H9 (cell line): ENCODE measurements at regions not wholly inside any gene's neighbourhood (a gene's known extent, or its start where the extent isn't known, plus 50 kb on each side); places are given as distances from the start of the nearest gene placed in this dataset.

ENCODE experiments used
- DNase-seq: peaks from one replicate; pipeline ENCODE4 v3.0.0-alpha.2; 2017
- H2AFZ ChIP-seq: one replicate; pipeline ENCODE4 v1.6.1; 2013; ENCODE audit warnings: mild to moderate bottlenecking, low read length, control low read depth, moderate library complexity
- H2AK5ac ChIP-seq: 2 replicates; pipeline ENCODE4 v1.6.1; 2013; ENCODE audit warnings: low read length, control low read depth, mixed read lengths; ENCODE audit not compliant: insufficient read length
- H2BK120ac ChIP-seq: one replicate; pipeline ENCODE4 v1.6.1; 2013; ENCODE audit warnings: low read depth, mild to moderate bottlenecking, low read length, control low read depth, inconsistent platforms; ENCODE audit not compliant: poor library complexity, severe bottlenecking
- H2BK12ac ChIP-seq: 2 replicates; pipeline ENCODE4 v1.6.1; 2013; ENCODE audit warnings: low read length, control low read depth, mixed read lengths, low read depth; ENCODE audit not compliant: insufficient read length
- H2BK15ac ChIP-seq: 2 replicates; pipeline ENCODE4 v1.6.1; 2013; ENCODE audit warnings: low read depth, low read length, control low read depth
- H2BK20ac ChIP-seq: one replicate; pipeline ENCODE4 v1.6.1; 2013; ENCODE audit warnings: low read depth, mild to moderate bottlenecking, low read length, control low read depth, inconsistent platforms; ENCODE audit not compliant: poor library complexity, severe bottlenecking
- H2BK5ac ChIP-seq: 2 replicates; pipeline ENCODE4 v1.6.1; 2013; ENCODE audit warnings: low read length, control low read depth, mixed read lengths; ENCODE audit not compliant: insufficient read length
- H3K14ac ChIP-seq: 2 replicates; pipeline ENCODE4 v1.6.1; 2013; ENCODE audit warnings: low read length, control low read depth; ENCODE audit not compliant: insufficient read depth
- H3K18ac ChIP-seq: 2 replicates; pipeline ENCODE4 v1.6.1; 2013; ENCODE audit warnings: low read depth, mild to moderate bottlenecking, mixed read lengths, low read length, control low read depth; ENCODE audit not compliant: insufficient read length
- H3K23ac ChIP-seq: 2 replicates; pipeline ENCODE4 v1.6.1; 2013; ENCODE audit warnings: low read length, control low read depth, mixed read lengths, low read depth; ENCODE audit not compliant: insufficient read length
- H3K23me2 ChIP-seq: 2 replicates; pipeline ENCODE4 v1.6.1; 2013; ENCODE audit warnings: low read depth, mild to moderate bottlenecking, mixed read lengths, low read length, control low read depth; ENCODE audit not compliant: insufficient read length, poor library complexity, severe bottlenecking
- H3K27ac ChIP-seq: 2 replicates; pipeline ENCODE4 v1.5.1; 2013; ENCODE audit warnings: low read length, control low read depth, mixed read lengths, low read depth; ENCODE audit not compliant: insufficient read length
- H3K27me3 ChIP-seq: 2 replicates; pipeline ENCODE4 v1.6.1; 2013; ENCODE audit warnings: low read length, control low read depth, inconsistent platforms; ENCODE audit not compliant: insufficient read depth
- H3K4ac ChIP-seq: 2 replicates; pipeline ENCODE4 v1.6.1; 2013; ENCODE audit warnings: low read depth, mild to moderate bottlenecking, control low read depth, inconsistent platforms, low read length, moderate library complexity
- H3K4me1 ChIP-seq: 2 replicates; pipeline ENCODE4 v1.6.1; 2013; ENCODE audit warnings: low read length, control low read depth, inconsistent platforms; ENCODE audit not compliant: insufficient read depth
- H3K4me2 ChIP-seq: 2 replicates; pipeline ENCODE4 v1.6.1; 2013; ENCODE audit warnings: low read length, control low read depth, mixed read lengths; ENCODE audit not compliant: insufficient read length, insufficient read depth
- H3K56ac ChIP-seq: 2 replicates; pipeline ENCODE4 v1.6.1; 2013; ENCODE audit warnings: low read depth, mild to moderate bottlenecking, mixed read lengths, low read length, control low read depth; ENCODE audit not compliant: insufficient read length
- H3K79me1 ChIP-seq: 2 replicates; pipeline ENCODE4 v1.6.1; 2013; ENCODE audit warnings: low read depth, mild to moderate bottlenecking, moderate library complexity, low read length, control low read depth, inconsistent platforms; ENCODE audit not compliant: insufficient read depth, poor library complexity, severe bottlenecking
- H3K79me2 ChIP-seq: 2 replicates; pipeline ENCODE4 v1.6.1; 2013; ENCODE audit warnings: low read length, control low read depth, inconsistent platforms; ENCODE audit not compliant: insufficient read depth
- H3K9ac ChIP-seq: 2 replicates; pipeline ENCODE4 v1.6.1; 2013; ENCODE audit warnings: low read length, control low read depth, mixed read lengths; ENCODE audit not compliant: insufficient read length; ENCODE audit errors: extremely low read depth
- H3K9me3 ChIP-seq: one replicate; pipeline ENCODE4 v1.6.1; 2013; ENCODE audit warnings: low read depth, low read length, inconsistent platforms; ENCODE audit not compliant: control insufficient read depth
- H3T11ph ChIP-seq: one replicate; pipeline ENCODE4 v1.6.1; 2013; ENCODE audit warnings: mild to moderate bottlenecking, low read length, control low read depth, inconsistent platforms
- H4K20me1 ChIP-seq: one replicate; pipeline ENCODE4 v1.6.1; 2013; ENCODE audit not compliant: control insufficient read depth, insufficient read length, insufficient read depth
- H4K5ac ChIP-seq: 2 replicates; pipeline ENCODE4 v1.6.1; 2013; ENCODE audit warnings: low read depth, mild to moderate bottlenecking, mixed read lengths, low read length, control low read depth; ENCODE audit not compliant: insufficient read length
- H4K8ac ChIP-seq: replicated peaks from 2 replicates; pipeline ENCODE4 v1.6.1; 2013; ENCODE audit warnings: low read length, control low read depth, mixed read lengths, low read depth; ENCODE audit not compliant: insufficient read length
- H4K91ac ChIP-seq: 2 replicates; pipeline ENCODE4 v1.6.1; 2013; ENCODE audit warnings: low read depth, mild to moderate bottlenecking, moderate library complexity, mixed read lengths, low read length, control low read depth; ENCODE audit not compliant: insufficient read length
- H3K27ac Mint-ChIP-seq, 3 experiments: 2 replicates in 2 of 3; 3 replicates in 1 of 3; pipeline ENCODE4 v1.8.0; 2020 to 2021; ENCODE audit warnings: mixed read lengths in 3 of 3, mild to moderate bottlenecking in 1 of 3, moderate library complexity in 1 of 3
- H3K27me3 Mint-ChIP-seq: 2 replicates; pipeline ENCODE4 v1.8.0; 2021; ENCODE audit warnings: low read depth, mild to moderate bottlenecking, moderate library complexity, mixed read lengths
- H3K36me3 Mint-ChIP-seq, 3 experiments: 2 replicates in 2 of 3; 3 replicates in 1 of 3; pipeline ENCODE4 v1.8.0; 2020 to 2021; ENCODE audit warnings: low read depth in 3 of 3, mixed read lengths in 3 of 3; ENCODE audit not compliant: insufficient read depth in 1 of 3
- H3K4me1 Mint-ChIP-seq, 2 experiments: 2 replicates each; pipeline ENCODE4 v1.8.0; 2020; ENCODE audit warnings: mixed read lengths in 2 of 2
- H3K4me3 Mint-ChIP-seq, 2 experiments: 2 replicates in 1 of 2; 3 replicates in 1 of 2; pipeline ENCODE4 v1.8.0; 2020 to 2021; ENCODE audit warnings: mild to moderate bottlenecking in 2 of 2, mixed read lengths in 2 of 2, moderate library complexity in 1 of 2
- H3K9me3 Mint-ChIP-seq, 2 experiments: 2 replicates in 1 of 2; 3 replicates in 1 of 2; pipeline ENCODE4 v1.8.0; 2020; ENCODE audit warnings: mild to moderate bottlenecking in 2 of 2, mixed read lengths in 2 of 2, moderate library complexity in 1 of 2
- WGBS: extraction: QIAGEN DNeasy Blood & Tissue Kit; methylation state at CpG from one replicate; pipeline ENCODE4 v1.1.7; 2013; ENCODE audit warnings: missing lambda C conversion rate, low lambda C conversion rate, mixed read lengths; ENCODE audit not compliant: insufficient read length; ENCODE audit errors: extremely low coverage; 5-methylcytosine and 5-hydroxymethylcytosine counted together
- TF ChIP-seq, protein P1 (sequence below): fragments of 200-600 bp; sonication (generic); conservative IDR thresholded peaks from 3 replicates; pipeline ENCODE4 v1.8.0; 2021; ENCODE audit warnings: antibody characterized with exemption, mild to moderate bottlenecking

DNA sequence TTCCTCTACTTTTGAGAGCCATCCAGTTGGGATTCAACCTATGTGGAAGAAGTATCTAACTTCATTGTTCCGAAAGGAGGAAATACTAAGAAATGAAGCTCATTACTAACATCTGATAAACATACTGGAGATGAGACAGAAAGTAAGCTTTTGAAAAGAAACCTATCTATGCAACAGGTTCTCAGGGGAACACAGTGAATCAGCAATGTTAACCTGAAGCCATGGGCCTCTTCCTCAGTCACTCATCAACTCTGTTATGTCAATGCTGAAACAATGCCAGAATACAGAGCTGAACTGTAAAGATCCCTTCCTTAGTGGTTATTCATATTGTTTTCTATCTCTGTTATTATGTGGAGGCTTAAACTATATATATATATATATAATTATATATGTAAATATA is 55.5 kb upstream of the ESRRG start:
- Histone ChIP-seq H2AFZ (no peak overlapping the region), H3K27me3 (no peaks in the 10 kb centered on the region), H3K56ac (no peak overlapping the region), H4K91ac (no peak overlapping the region), H2BK5ac (no peak overlapping the region), H2AK5ac (no peak overlapping the region), H3K9ac (no peak overlapping the region), H3T11ph (no peak overlapping the region), H3K79me2 (no peaks in the 10 kb centered on the region), H3K4me1 (peaks cover 4% of the 10 kb centered on the region; the same call in 1 of the 2 replicates), H4K20me1 (no peaks in the 10 kb centered on the region), H3K14ac (no peak overlapping the region), H2BK20ac (no peak overlapping the region), H2BK120ac (no peak overlapping the region), H2BK12ac (no peak overlapping the region), H3K9me3 (no peaks in the 10 kb centered on the region), H3K79me1 (no peaks in the 10 kb centered on the region), H3K4me2 (no peak overlapping the region), H4K5ac (no peak overlapping the region), H4K8ac (no peak overlapping the region), H3K4ac (no peak overlapping the region), H3K23ac (no peak overlapping the region), H2BK15ac (no peak overlapping the region), H3K18ac (no peak overlapping the region), H3K23me2 (no peaks in the 10 kb centered on the region), H3K27ac (no peak overlapping the region)
- no peaks in the 10 kb centered on the region for H3K36me3 Mint-ChIP-seq
- no peak overlapping the region for H3K27ac Mint-ChIP-seq
- no peaks in the 10 kb centered on the region for H3K9me3 Mint-ChIP-seq
- H3K4me3 Mint-ChIP-seq, result no peak overlapping the region
- no peak for DNase-seq
- WGBS, result no CpG with 5 or more reads among the region's 1 CpG
- H3K4me1 Mint-ChIP-seq, result peaks cover 18 to 23% of the 10 kb centered on the region in 2 experiments
- no peaks in the 10 kb centered on the region for H3K27me3 Mint-ChIP-seq
- TF ChIP-seq, protein P1, sequence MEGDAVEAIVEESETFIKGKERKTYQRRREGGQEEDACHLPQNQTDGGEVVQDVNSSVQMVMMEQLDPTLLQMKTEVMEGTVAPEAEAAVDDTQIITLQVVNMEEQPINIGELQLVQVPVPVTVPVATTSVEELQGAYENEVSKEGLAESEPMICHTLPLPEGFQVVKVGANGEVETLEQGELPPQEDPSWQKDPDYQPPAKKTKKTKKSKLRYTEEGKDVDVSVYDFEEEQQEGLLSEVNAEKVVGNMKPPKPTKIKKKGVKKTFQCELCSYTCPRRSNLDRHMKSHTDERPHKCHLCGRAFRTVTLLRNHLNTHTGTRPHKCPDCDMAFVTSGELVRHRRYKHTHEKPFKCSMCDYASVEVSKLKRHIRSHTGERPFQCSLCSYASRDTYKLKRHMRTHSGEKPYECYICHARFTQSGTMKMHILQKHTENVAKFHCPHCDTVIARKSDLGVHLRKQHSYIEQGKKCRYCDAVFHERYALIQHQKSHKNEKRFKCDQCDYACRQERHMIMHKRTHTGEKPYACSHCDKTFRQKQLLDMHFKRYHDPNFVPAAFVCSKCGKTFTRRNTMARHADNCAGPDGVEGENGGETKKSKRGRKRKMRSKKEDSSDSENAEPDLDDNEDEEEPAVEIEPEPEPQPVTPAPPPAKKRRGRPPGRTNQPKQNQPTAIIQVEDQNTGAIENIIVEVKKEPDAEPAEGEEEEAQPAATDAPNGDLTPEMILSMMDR, result no peak
